ENCODE measurements at regions not wholly inside any gene's neighbourhood (a gene's known extent, or its start where the extent isn't known, plus 50 kb on each side); places are given as distances from the start of the nearest gene placed in this dataset.

GRCh38 chr6:77368660-77369313 is 94.5 kb downstream of the HTR1B start:
- TF ChIP-seq CTCF (IDR thresholded peaks at IDR 0.05; ENCODE audit: low read length, missing control alignments): no peak
- peak; percentile 48 for DNase-seq (ENCODE audit: low read depth)
- H3K4me3 ChIP-seq (replicated peaks; ENCODE audit: low read depth, low read length): peak overlapping the region; percentile 65

GRCh38 chr6:77366798-77367197 is 96.5 kb downstream of the HTR1B start:
- TF ChIP-seq CTCF (IDR thresholded peaks at IDR 0.05; ENCODE audit: low read length, missing control alignments): no peak
- no peak for DNase-seq (ENCODE audit: low read depth)
- no peak overlapping the region for H3K4me3 ChIP-seq (replicated peaks; ENCODE audit: low read depth, low read length)

- no peak for TF ChIP-seq CTCF (IDR thresholded peaks at IDR 0.05; ENCODE audit: low read length, missing control alignments)
- DNase-seq (ENCODE audit: low read depth): no peak
- H3K4me3 ChIP-seq (replicated peaks; ENCODE audit: low read depth, low read length): no peak overlapping the region
Measured at GRCh38 chr6:77363702-77364101, 99.6 kb downstream of the HTR1B start.

GRCh38 chr6:77362055-77362454 is 101.2 kb downstream of the HTR1B start:
- no peak overlapping the region for H3K4me3 ChIP-seq (replicated peaks; ENCODE audit: low read depth, low read length)
- DNase-seq (ENCODE audit: low read depth): no peak
- no peak for TF ChIP-seq CTCF (IDR thresholded peaks at IDR 0.05; ENCODE audit: low read length, missing control alignments)

- no peak for DNase-seq (ENCODE audit: low read depth)
- H3K4me3 ChIP-seq (replicated peaks; ENCODE audit: low read depth, low read length): no peak overlapping the region
- TF ChIP-seq CTCF (IDR thresholded peaks at IDR 0.05; ENCODE audit: low read length, missing control alignments): no peak
Measured at GRCh38 chr6:77361018-77361417, 102.3 kb downstream of the HTR1B start.

GRCh38 chr6:77356821-77357220 is 106.5 kb downstream of the HTR1B start:
- no peak for TF ChIP-seq CTCF (IDR thresholded peaks at IDR 0.05; ENCODE audit: low read length, missing control alignments)
- H3K4me3 ChIP-seq (replicated peaks; ENCODE audit: low read depth, low read length): no peak overlapping the region
- DNase-seq (ENCODE audit: low read depth): no peak

GRCh38 chr6:77354581-77354980 is 108.7 kb downstream of the HTR1B start:
- DNase-seq (ENCODE audit: low read depth): no peak
- no peak overlapping the region for H3K4me3 ChIP-seq (replicated peaks; ENCODE audit: low read depth, low read length)
- no peak for TF ChIP-seq CTCF (IDR thresholded peaks at IDR 0.05; ENCODE audit: low read length, missing control alignments)

Data from fibroblast of pulmonary artery (primary cell).